Neural cell (in vitro differentiated cells): ENCODE measurements at regions not wholly inside any gene's neighbourhood (a gene's known extent, or its start where the extent isn't known, plus 50 kb on each side); places are given as distances from the start of the nearest gene placed in this dataset.

Experiments used
- H2AFZ ChIP-seq: fragments of 200-600, 300-800 bp; sonication (generic), shearing (Covaris generic); 2 replicates; pipeline ENCODE4 v1.6.0; 2014; ENCODE audit warnings: low read depth, mild to moderate bottlenecking, antibody characterized with exemption, low read length, moderate library complexity
- H3F3A ChIP-seq: fragments of 200-600 bp; shearing (Covaris generic); 2 replicates; pipeline ENCODE4 v1.6.1; 2016; ENCODE audit warnings: mild to moderate bottlenecking, moderate library complexity, mixed read lengths, antibody characterized with exemption, low read length; ENCODE audit not compliant: insufficient read depth, poor library complexity, severe bottlenecking
- H3K27ac ChIP-seq: fragments of 200-600, 300-800 bp; sonication (generic), shearing (Covaris generic); 2 replicates; pipeline ENCODE4 v1.5.1; 2014; ENCODE audit warnings: mild to moderate bottlenecking, low read length, moderate library complexity
- H3K27me3 ChIP-seq: fragments of 300-800, 200-600 bp; sonication (generic), shearing (Covaris generic); 2 replicates; pipeline ENCODE4 v1.6.0; 2014; ENCODE audit warnings: mild to moderate bottlenecking, low read depth, low read length, moderate library complexity; ENCODE audit not compliant: insufficient read depth
- H3K36me3 ChIP-seq: fragments of 300-800, 200-600 bp; sonication (generic), shearing (Covaris generic); 2 replicates; pipeline ENCODE4 v1.5.1; 2014; ENCODE audit warnings: mild to moderate bottlenecking, antibody characterized with exemption, low read length, moderate library complexity; ENCODE audit not compliant: insufficient read depth
- H3K4me2 ChIP-seq: fragments of 300-800, 200-600 bp; sonication (generic), shearing (Covaris generic); 2 replicates; pipeline ENCODE4 v1.6.0; 2014; ENCODE audit warnings: mild to moderate bottlenecking, low read length
- H3K4me3 ChIP-seq: fragments of 300-800, 200-600 bp; sonication (generic), shearing (Covaris generic); 2 replicates; pipeline ENCODE4 v1.5.1; 2014; ENCODE audit warnings: mild to moderate bottlenecking, low read length, moderate library complexity
- H3K79me2 ChIP-seq: fragments of 200-600 bp; shearing (Covaris generic); replicated peaks from 2 replicates; pipeline ENCODE4 v1.6.0; 2014; ENCODE audit warnings: mild to moderate bottlenecking, low read length, moderate library complexity; ENCODE audit not compliant: insufficient read depth
- H3K9ac ChIP-seq: fragments of 300-800, 200-600 bp; sonication (generic), shearing (Covaris generic); 2 replicates; pipeline ENCODE4 v1.6.1; 2016; ENCODE audit warnings: mild to moderate bottlenecking, low read length, mixed read lengths
- H3K9me2 ChIP-seq: fragments of 200-600 bp; shearing (Covaris generic); 2 replicates; pipeline ENCODE4 v1.6.1; 2016; ENCODE audit warnings: mild to moderate bottlenecking, low read length, mixed read lengths; ENCODE audit not compliant: insufficient read depth
- H3K9me3 ChIP-seq: fragments of 200-600, 300-800 bp; sonication (generic), shearing (Covaris generic); 2 replicates; pipeline ENCODE4 v1.6.1; 2016; ENCODE audit warnings: mild to moderate bottlenecking, mixed run types, low read length, moderate library complexity, mixed read lengths
- H4K20me1 ChIP-seq: fragments of 200-600 bp; shearing (Covaris generic); 2 replicates; pipeline ENCODE4 v1.6.1; 2016; ENCODE audit warnings: mild to moderate bottlenecking, mixed run types; ENCODE audit not compliant: insufficient read depth
- CTCF ChIP-seq: fragments of 450-650 bp; IDR thresholded peaks from 2 replicates; pipeline ENCODE4 v1.5.1; 2014; ENCODE audit warnings: antibody characterized with exemption, mild to moderate bottlenecking, moderate library complexity; ENCODE audit not compliant: poor library complexity, severe bottlenecking
- EP300 ChIP-seq: fragments of 450-650 bp; conservative IDR thresholded peaks from 2 replicates; pipeline ENCODE4 v1.6.1; 2014; ENCODE audit warnings: antibody characterized with exemption, mild to moderate bottlenecking, moderate library complexity; ENCODE audit not compliant: poor library complexity, severe bottlenecking
- EZH2 ChIP-seq: fragments of 200-600, 300-800 bp; shearing (Covaris generic), sonication (generic); IDR thresholded peaks from 2 replicates; pipeline ENCODE4 v1.6.1; 2014; ENCODE audit warnings: antibody characterized with exemption, low read length, borderline replicate concordance, mild to moderate bottlenecking; ENCODE audit not compliant: insufficient read depth, poor library complexity, severe bottlenecking
- MXI1 ChIP-seq: fragments of 450-650 bp; conservative IDR thresholded peaks from 2 replicates; pipeline ENCODE4 v1.6.1; 2014; ENCODE audit warnings: antibody characterized with exemption, mild to moderate bottlenecking; ENCODE audit not compliant: poor library complexity, severe bottlenecking
- POLR2AphosphoS5 ChIP-seq: IDR thresholded peaks from 2 replicates; pipeline ENCODE4 v1.6.1; 2012
- RAD21 ChIP-seq: fragments of 450-650 bp; conservative IDR thresholded peaks from 2 replicates; pipeline ENCODE4 v1.6.1; 2014; ENCODE audit warnings: antibody characterized with exemption, mild to moderate bottlenecking, moderate library complexity
- REST ChIP-seq: IDR thresholded peaks from 2 replicates; pipeline ENCODE4 v1.6.1; 2012; ENCODE audit warnings: borderline replicate concordance
- SMC3 ChIP-seq: fragments of 450-650 bp; conservative IDR thresholded peaks from 2 replicates; pipeline ENCODE4 v1.6.1; 2014; ENCODE audit warnings: antibody characterized with exemption, mild to moderate bottlenecking, moderate library complexity; ENCODE audit not compliant: poor library complexity
- TAF1 ChIP-seq: IDR thresholded peaks from 2 replicates; pipeline ENCODE4 v1.6.1; 2012; ENCODE audit warnings: low read depth

- no peaks in the 10 kb centered on the region for H3K9me3 ChIP-seq
- no peaks in the 10 kb centered on the region for H3K27me3 ChIP-seq
- H2AFZ ChIP-seq: no peak overlapping the region
- H3K9ac ChIP-seq: no peak overlapping the region
- H3K27ac ChIP-seq: no peak overlapping the region
- TF ChIP-seq EZH2: no peak
- TF ChIP-seq CTCF: no peak
- no peak for TF ChIP-seq MXI1
- no peak for TF ChIP-seq RAD21
- no peak for TF ChIP-seq REST
- TF ChIP-seq EP300: no peak
- no peak for TF ChIP-seq SMC3
- no peak for TF ChIP-seq TAF1
- no peak for TF ChIP-seq POLR2AphosphoS5
- no peaks in the 10 kb centered on the region for H3K36me3 ChIP-seq
- no peaks in the 10 kb centered on the region for H3F3A ChIP-seq
- H3K4me2 ChIP-seq: no peak overlapping the region
- H3K9me2 ChIP-seq: no peaks in the 10 kb centered on the region
- no peaks in the 10 kb centered on the region for H4K20me1 ChIP-seq
- no peaks in the 10 kb centered on the region for H3K79me2 ChIP-seq
- no peak overlapping the region for H3K4me3 ChIP-seq
These were observed 976.8 kb upstream of the ACVR2A start for GRCh38 chr2:146868051-146868450.

GRCh38 chr2:146867477-146867986 lies 977.3 kb upstream of the ACVR2A start:
- TF ChIP-seq POLR2AphosphoS5 (no peak), MXI1 (no peak), RAD21 (no peak), CTCF (no peak), REST (no peak), TAF1 (no peak), EZH2 (no peak), EP300 (no peak), SMC3 (no peak)
- Histone ChIP-seq H3K4me2 (no peak overlapping the region), H2AFZ (no peak overlapping the region), H3K9me2 (no peaks in the 10 kb centered on the region), H3K4me3 (no peak overlapping the region), H3K36me3 (no peaks in the 10 kb centered on the region), H3K9ac (no peak overlapping the region), H3K27ac (no peak overlapping the region), H3K79me2 (no peaks in the 10 kb centered on the region), H3K27me3 (no peaks in the 10 kb centered on the region), H3K9me3 (no peaks in the 10 kb centered on the region), H4K20me1 (no peaks in the 10 kb centered on the region), H3F3A (no peaks in the 10 kb centered on the region)
